Esophagus squamous epithelium (tissue), 4 donors: ENCODE measurements at regions not wholly inside any gene's neighbourhood (a gene's known extent, or its start where the extent isn't known, plus 50 kb on each side); places are given as distances from the start of the nearest gene placed in this dataset.

Experiments
- CTCF ChIP-seq, 6 experiments: fragments of 450-650 bp in 4 of 6; fragments of 200-600 bp in 2 of 6; sonication (generic) in 2 of 6; IDR thresholded peaks; one replicate each; pipeline ENCODE4 v1.5.1; 2016 to 2019; ENCODE audit warnings: antibody characterized with exemption in 6 of 6, mild to moderate bottlenecking in 4 of 6, moderate library complexity in 4 of 6
- POLR2A ChIP-seq, 4 donors: fragments of 450-650 bp; IDR thresholded peaks; one replicate each; pipeline ENCODE4 v1.6.1; 2017; ENCODE audit warnings: antibody characterized with exemption in 4 of 4, mild to moderate bottlenecking in 4 of 4, moderate library complexity in 3 of 4

- no peak for TF ChIP-seq CTCF (IDR thresholded peaks at IDR 0.05)
- no peak for TF ChIP-seq POLR2A (IDR thresholded peaks at IDR 0.05)
These were observed 831.6 kb upstream of the EYS start for GRCh38 chr6:66538551-66539135.
